Erythroblast (primary cell): ENCODE measurements at regions not wholly inside any gene's neighbourhood (a gene's known extent, or its start where the extent isn't known, plus 50 kb on each side); places are given as distances from the start of the nearest gene placed in this dataset.

Source experiments
- GATA1 ChIP-seq: IDR thresholded peaks from 2 replicates; pipeline ENCODE4 v1.6.1; 2011; ENCODE audit warnings: low read depth, mild to moderate bottlenecking, control low read depth, low read length, moderate library complexity
- POLR2A ChIP-seq: IDR thresholded peaks from 2 replicates; pipeline ENCODE4 v1.6.1; 2011; ENCODE audit warnings: mild to moderate bottlenecking, low read length

DNA sequence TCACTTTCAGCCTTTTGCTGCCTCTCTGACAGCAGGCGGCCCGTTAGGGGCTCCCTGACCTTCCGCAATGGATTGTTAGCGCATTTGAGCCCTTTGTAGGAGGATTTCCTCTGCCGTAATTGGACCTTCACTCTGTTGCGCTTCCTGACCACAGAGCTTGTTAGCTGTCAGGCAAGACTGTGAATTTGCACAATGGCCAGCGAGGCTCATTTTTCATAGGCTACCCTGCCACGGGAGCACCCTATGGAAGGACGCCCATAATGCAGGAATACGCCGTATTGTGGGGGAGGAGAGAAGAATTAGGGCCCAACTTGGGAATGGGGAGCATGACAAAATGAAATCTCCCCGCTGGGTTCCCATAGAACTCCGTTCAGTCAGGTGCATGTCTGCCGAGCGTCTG is 205.2 kb upstream of the NLRP1 start:
- TF ChIP-seq POLR2A (no peak), GATA1 (no peak)
